Esophagus squamous epithelium (tissue), 5 donors: ENCODE measurements at regions not wholly inside any gene's neighbourhood (a gene's known extent, or its start where the extent isn't known, plus 50 kb on each side); places are given as distances from the start of the nearest gene placed in this dataset.

Experiments used
- DNase-seq: peaks from one replicate; lab custom pipeline; 2025; lab: John Stamatoyannopoulos, UW
- H3K27ac ChIP-seq, 4 donors: fragments of 200-600 bp; sonication (generic); one replicate each; pipeline ENCODE4 v1.5.1; 2016 to 2019; ENCODE audit warnings: mild to moderate bottlenecking in 1 of 4
- H3K27me3 ChIP-seq, 4 donors: fragments of 200-600 bp; sonication (generic); 1 replicate in 3 of 4; 2 replicates in 1 of 4; pipeline versions ENCODE4 v1.5.1 to v1.6.0; 2017 to 2021; ENCODE audit warnings: antibody characterized with exemption in 1 of 4
- H3K36me3 ChIP-seq, 3 donors: fragments of 200-600 bp; sonication (generic); one replicate each; pipeline ENCODE4 v1.5.1; 2016 to 2019
- H3K4me1 ChIP-seq, 3 donors: fragments of 200-600 bp; sonication (generic); one replicate each; pipeline ENCODE4 v1.5.1; 2017 to 2019
- H3K4me3 ChIP-seq, 4 donors: fragments of 200-600 bp; sonication (generic); 1 replicate in 3 of 4; 2 replicates in 1 of 4; pipeline ENCODE4 v1.5.1; 2016 to 2019; ENCODE audit warnings: mild to moderate bottlenecking in 2 of 4, moderate library complexity in 1 of 4
- H3K9me3 ChIP-seq, 3 donors: fragments of 200-600 bp; sonication (generic); one replicate each; pipeline ENCODE4 v1.5.1; 2016 to 2019
- CTCF ChIP-seq, 6 experiments: fragments of 450-650 bp in 4 of 6; fragments of 200-600 bp in 2 of 6; sonication (generic) in 2 of 6; IDR thresholded peaks; one replicate each; pipeline ENCODE4 v1.5.1; 2016 to 2019; ENCODE audit warnings: antibody characterized with exemption in 6 of 6, mild to moderate bottlenecking in 4 of 6, moderate library complexity in 4 of 6
- POLR2A ChIP-seq, 4 donors: fragments of 450-650 bp; IDR thresholded peaks; one replicate each; pipeline ENCODE4 v1.6.1; 2017; ENCODE audit warnings: antibody characterized with exemption in 4 of 4, mild to moderate bottlenecking in 4 of 4, moderate library complexity in 3 of 4
- WGBS, 2 donors: methylation state at CpG; one replicate each; pipeline ENCODE4 v1.1.5; 2018; 5-methylcytosine and 5-hydroxymethylcytosine counted together
- intact Hi-C: fragments of 100-400 bp; cut with DNase I; formaldehyde crosslinking; loops from one replicate; pipeline ENCODE4 v1.15.0; 2022
- donor health status: DM: yes; HTN: yes; CAD: no.

- H3K4me1 ChIP-seq = peaks cover 0 to 17% (median 7%) of the 10 kb centered on the region in 3 donors
- 72 to 78% methylated on average over 6 of the region's 6 CpGs for WGBS, 2 donors
- no peak for DNase-seq
- H3K4me3 ChIP-seq = no peak overlapping the region
- no peak for TF ChIP-seq CTCF (IDR thresholded peaks at IDR 0.05)
- TF ChIP-seq POLR2A (IDR thresholded peaks at IDR 0.05) = no peak
- H3K36me3 ChIP-seq = no peaks in the 10 kb centered on the region
- H3K27ac ChIP-seq = no peak overlapping the region
- H3K27me3 ChIP-seq = no peaks in the 10 kb centered on the region
- H3K9me3 ChIP-seq = no peaks in the 10 kb centered on the region
- intact Hi-C loops = no loop called here
Measured at GRCh38 chr3:181885868-181886630, 174.3 kb downstream of the SOX2 start.

GRCh38 chr3:181886676-181887075, 175.0 kb downstream of the SOX2 start:
- WGBS, 2 donors = 38 to 63% methylated on average over 3 to 4 of the region's 4 CpGs
- Histone ChIP-seq H3K27ac (no peak overlapping the region), H3K4me3 (no peak overlapping the region), H3K27me3 (no peaks in the 10 kb centered on the region), H3K36me3 (no peaks in the 10 kb centered on the region), H3K4me1 (peaks cover 0 to 17% (median 7%) of the 10 kb centered on the region in 3 donors), H3K9me3 (no peaks in the 10 kb centered on the region)
- intact Hi-C loops = no loop called here
- TF ChIP-seq CTCF (IDR thresholded peaks at IDR 0.05) (no peak), POLR2A (IDR thresholded peaks at IDR 0.05) (no peak)
- DNase-seq = no peak

DNA sequence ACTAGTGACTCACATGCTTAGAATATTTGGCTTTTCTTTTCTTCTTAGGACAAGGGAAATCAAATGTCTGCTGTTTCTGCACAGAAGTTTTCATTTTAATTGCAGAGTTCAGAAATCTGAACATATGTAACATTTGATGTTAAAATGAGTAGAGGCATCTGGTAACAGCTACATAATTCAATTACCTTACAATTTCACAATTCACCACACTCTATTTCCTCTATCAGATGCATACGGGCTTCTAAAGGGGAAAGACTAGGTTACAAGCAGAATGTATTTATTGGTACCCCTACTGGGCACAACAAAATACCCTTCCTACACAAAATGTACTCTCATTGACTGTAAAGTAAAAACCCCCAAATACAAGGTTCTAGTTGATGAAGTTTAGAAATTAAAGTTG, 176.0 kb downstream of the SOX2 start:
- WGBS, 2 donors = 71 to 81% methylated on average over 1 of the region's 1 CpG
- no peak for DNase-seq
- no peak for TF ChIP-seq CTCF (IDR thresholded peaks at IDR 0.05)
- no peak for TF ChIP-seq POLR2A (IDR thresholded peaks at IDR 0.05)
- no peaks in the 10 kb centered on the region for H3K27me3 ChIP-seq
- H3K9me3 ChIP-seq = no peaks in the 10 kb centered on the region
- intact Hi-C loops = no loop called here
- H3K4me3 ChIP-seq = no peak overlapping the region
- H3K27ac ChIP-seq = no peak overlapping the region
- no peaks in the 10 kb centered on the region for H3K36me3 ChIP-seq
- peaks cover 0 to 17% (median 7%) of the 10 kb centered on the region in 3 donors for H3K4me1 ChIP-seq

- Histone ChIP-seq H3K4me3 (no peak overlapping the region), H3K9me3 (no peaks in the 10 kb centered on the region), H3K36me3 (no peaks in the 10 kb centered on the region), H3K27ac (no peak overlapping the region), H3K4me1 (peaks cover 0 to 17% (median 7%) of the 10 kb centered on the region in 3 donors), H3K27me3 (no peaks in the 10 kb centered on the region)
- TF ChIP-seq POLR2A (IDR thresholded peaks at IDR 0.05) = no peak
- TF ChIP-seq CTCF (IDR thresholded peaks at IDR 0.05) = no peak
- intact Hi-C loops = no loop called here
- no peak for DNase-seq
- WGBS, 2 donors = 34 to 51% methylated on average over 3 of the region's 3 CpGs
Measured at GRCh38 chr3:181888234-181888633, 176.5 kb downstream of the SOX2 start.

DNA sequence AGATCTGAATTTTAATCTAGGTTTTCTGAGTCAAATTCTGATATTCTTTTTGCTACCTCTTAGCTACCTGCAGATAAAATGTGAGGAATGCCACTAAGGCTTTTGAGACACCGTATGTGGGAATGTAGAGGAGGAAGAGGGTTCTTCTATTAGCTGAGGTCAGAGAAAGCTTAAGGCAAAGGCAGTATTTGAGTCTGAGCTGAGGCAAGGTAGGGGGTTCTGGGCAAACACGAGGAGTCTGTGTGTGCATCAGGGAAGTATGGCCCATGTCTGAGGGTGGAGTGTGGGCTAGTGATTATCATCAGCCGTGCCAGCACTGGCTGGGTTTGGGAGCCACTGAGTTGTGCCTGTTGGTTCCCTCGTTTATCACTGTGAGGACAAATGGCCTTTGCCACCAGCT, 181.1 kb downstream of the SOX2 start:
- Histone ChIP-seq H3K27ac (no peak overlapping the region), H3K4me3 (no peak overlapping the region), H3K36me3 (no peaks in the 10 kb centered on the region), H3K4me1 (peaks cover 0 to 8% (median 7%) of the 10 kb centered on the region in 3 donors), H3K27me3 (no peaks in the 10 kb centered on the region), H3K9me3 (no peaks in the 10 kb centered on the region)
- WGBS, 2 donors = 69% methylated on average over 4 of the region's 4 CpGs
- no peak for DNase-seq
- intact Hi-C loops = no loop called here
- TF ChIP-seq CTCF (IDR thresholded peaks at IDR 0.05) (no peak), POLR2A (IDR thresholded peaks at IDR 0.05) (no peak)
